Peyer's patch (tissue), 4 donors: ENCODE measurements at regions not wholly inside any gene's neighbourhood (a gene's known extent, or its start where the extent isn't known, plus 50 kb on each side); places are given as distances from the start of the nearest gene placed in this dataset.

Experiments
- DNase-seq, 3 donors: peaks; one replicate each; pipeline ENCODE4 v3.0.0-alpha.2; 2017 to 2019
- H3K27ac ChIP-seq, 4 donors: fragments of 200-600 bp; sonication (generic); one replicate each; pipeline ENCODE4 v1.5.1; 2016 to 2019
- H3K27me3 ChIP-seq, 2 donors: fragments of 200-600 bp; sonication (generic); one replicate each; pipeline ENCODE4 v1.5.1; 2019
- H3K36me3 ChIP-seq, 3 donors: fragments of 200-600 bp; sonication (generic); one replicate each; pipeline ENCODE4 v1.5.1; 2016 to 2019
- H3K4me1 ChIP-seq, 4 donors: fragments of 200-600 bp; sonication (generic); one replicate each; pipeline ENCODE4 v1.5.1; 2016 to 2019
- H3K4me3 ChIP-seq, 4 donors: fragments of 200-600 bp; sonication (generic); 1 replicate in 3 of 4; 2 replicates in 1 of 4; pipeline ENCODE4 v1.5.1; 2016 to 2019; ENCODE audit warnings: mild to moderate bottlenecking in 1 of 4
- H3K9me3 ChIP-seq, 4 donors: fragments of 200-600 bp; sonication (generic); one replicate each; pipeline ENCODE4 v1.5.1; 2016 to 2019; ENCODE audit warnings: mild to moderate bottlenecking in 1 of 4
- CTCF ChIP-seq, 6 experiments: fragments of 450-650 bp in 4 of 6; fragments of 200-600 bp in 2 of 6; sonication (generic) in 1 of 6; IDR thresholded peaks; one replicate each; pipeline ENCODE4 v1.5.1; 2017 to 2019; ENCODE audit warnings: antibody characterized with exemption in 6 of 6, mild to moderate bottlenecking in 3 of 6, moderate library complexity in 1 of 6
- POLR2A ChIP-seq, 2 donors: fragments of 450-650 bp; IDR thresholded peaks; one replicate each; pipeline ENCODE4 v1.5.1; 2017; ENCODE audit warnings: antibody characterized with exemption in 2 of 2, mild to moderate bottlenecking in 2 of 2, moderate library complexity in 2 of 2

GRCh38 chr6:164007881-164008280 is 593.4 kb downstream of the QKI start:
- H3K9me3 ChIP-seq, result no peaks in the 10 kb centered on the region
- no peak overlapping the region for H3K27ac ChIP-seq
- DNase-seq, result no peak
- no peaks in the 10 kb centered on the region for H3K4me1 ChIP-seq
- no peak overlapping the region for H3K4me3 ChIP-seq
- H3K36me3 ChIP-seq, result no peaks in the 10 kb centered on the region
- TF ChIP-seq CTCF (IDR thresholded peaks at IDR 0.05) (no peak), POLR2A (IDR thresholded peaks at IDR 0.05) (no peak)
- no peaks in the 10 kb centered on the region for H3K27me3 ChIP-seq

DNA sequence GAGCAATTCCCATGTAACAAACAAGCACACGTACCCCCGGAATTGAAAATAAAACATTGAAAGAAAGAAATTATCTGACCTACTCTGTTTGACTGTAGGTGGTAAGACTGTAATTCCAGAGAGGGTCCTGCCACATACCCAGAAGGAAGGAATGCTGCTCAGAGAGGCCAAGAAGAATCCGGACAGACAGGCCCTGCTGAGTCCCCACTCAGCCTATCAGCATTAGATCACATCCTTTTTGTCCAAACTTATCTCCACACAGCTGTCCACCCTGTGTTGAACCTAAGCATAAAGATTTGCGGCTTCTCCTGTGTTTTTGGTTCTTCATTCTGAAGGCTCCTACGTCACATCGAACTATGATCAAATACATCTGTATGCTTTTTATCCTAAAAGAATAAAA is 591.9 kb downstream of the QKI start:
- Histone ChIP-seq H3K4me3 (no peak overlapping the region), H3K9me3 (no peaks in the 10 kb centered on the region), H3K4me1 (no peaks in the 10 kb centered on the region), H3K36me3 (no peaks in the 10 kb centered on the region), H3K27ac (no peak overlapping the region), H3K27me3 (no peaks in the 10 kb centered on the region)
- DNase-seq, result no peak
- no peak for TF ChIP-seq POLR2A (IDR thresholded peaks at IDR 0.05)
- TF ChIP-seq CTCF (IDR thresholded peaks at IDR 0.05), result no peak

DNA sequence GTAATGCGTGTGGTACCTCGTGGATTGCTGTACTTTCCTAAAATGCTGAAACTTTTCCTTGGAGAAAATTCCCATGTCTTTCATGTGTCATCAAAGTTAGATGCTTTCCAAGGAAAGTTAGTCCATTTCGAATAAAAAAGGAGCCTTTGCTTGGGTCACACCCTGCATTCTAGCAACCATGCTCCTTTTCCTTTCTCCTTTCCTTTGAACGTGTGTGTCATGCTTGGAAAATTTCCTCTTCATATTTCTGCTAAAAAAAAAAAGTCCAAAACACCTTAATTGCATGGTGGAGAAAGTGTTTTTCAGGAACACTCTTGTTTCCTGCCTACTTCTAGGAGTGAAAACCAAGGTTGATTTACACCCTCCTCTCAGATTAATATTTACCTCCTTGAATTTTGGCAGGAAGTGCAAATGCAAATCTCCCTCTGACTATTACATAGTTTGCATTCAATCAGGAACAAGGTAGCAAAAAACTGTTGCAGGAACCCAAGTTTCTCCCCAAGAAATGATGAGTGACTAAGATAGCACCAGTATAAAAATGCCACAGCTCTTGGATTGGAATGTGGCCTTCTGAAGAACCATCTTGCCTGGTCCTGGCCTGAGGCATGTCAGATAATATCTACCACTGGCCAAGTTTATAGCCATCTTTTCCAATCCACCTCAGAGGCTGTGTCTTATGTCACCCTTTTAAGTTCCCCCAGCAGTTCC is 590.6 kb downstream of the QKI start:
- Histone ChIP-seq H3K4me3 (no peak overlapping the region), H3K9me3 (no peaks in the 10 kb centered on the region), H3K27ac (no peak overlapping the region), H3K27me3 (no peaks in the 10 kb centered on the region), H3K4me1 (no peaks in the 10 kb centered on the region), H3K36me3 (no peaks in the 10 kb centered on the region)
- TF ChIP-seq POLR2A (IDR thresholded peaks at IDR 0.05) (no peak), CTCF (IDR thresholded peaks at IDR 0.05) (no peak)
- DNase-seq, result no peak

DNA sequence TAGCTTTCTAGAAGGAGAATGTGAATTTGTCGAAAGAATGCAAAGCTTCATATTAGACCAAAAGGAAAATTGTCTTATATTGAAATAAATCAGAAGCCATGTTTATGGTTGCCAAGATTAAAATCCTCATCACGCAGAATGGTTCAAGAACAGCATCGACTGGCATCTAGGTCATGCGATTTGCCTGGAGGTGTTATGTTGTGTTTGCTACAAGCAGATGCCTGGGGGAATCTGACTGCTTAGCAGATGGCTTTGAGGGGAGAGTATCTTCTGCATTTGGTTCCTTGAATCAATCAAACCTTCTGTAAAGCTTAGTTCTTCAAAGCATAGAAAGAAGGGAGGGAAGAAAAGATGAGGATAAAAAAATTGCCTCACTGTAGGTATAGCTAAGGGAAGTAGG is 585.8 kb downstream of the QKI start:
- no peaks in the 10 kb centered on the region for H3K36me3 ChIP-seq
- no peak overlapping the region for H3K27ac ChIP-seq
- no peaks in the 10 kb centered on the region for H3K27me3 ChIP-seq
- TF ChIP-seq CTCF (IDR thresholded peaks at IDR 0.05) (no peak), POLR2A (IDR thresholded peaks at IDR 0.05) (no peak)
- H3K9me3 ChIP-seq, result no peaks in the 10 kb centered on the region
- DNase-seq, result no peak
- no peak overlapping the region for H3K4me3 ChIP-seq
- H3K4me1 ChIP-seq, result no peaks in the 10 kb centered on the region

- TF ChIP-seq POLR2A (IDR thresholded peaks at IDR 0.05), result no peak
- TF ChIP-seq CTCF (IDR thresholded peaks at IDR 0.05), result no peak
- no peak overlapping the region for H3K4me3 ChIP-seq
- H3K36me3 ChIP-seq, result no peaks in the 10 kb centered on the region
- H3K27me3 ChIP-seq, result no peaks in the 10 kb centered on the region
- H3K4me1 ChIP-seq, result no peaks in the 10 kb centered on the region
- DNase-seq, result no peak
- H3K9me3 ChIP-seq, result no peaks in the 10 kb centered on the region
- H3K27ac ChIP-seq, result no peak overlapping the region
Measured at GRCh38 chr6:163999475-164000125, 585.1 kb downstream of the QKI start.
